HG02763 (cell line): ENCODE measurements at regions not wholly inside any gene's neighbourhood (a gene's known extent, or its start where the extent isn't known, plus 50 kb on each side); places are given as distances from the start of the nearest gene placed in this dataset.

ENCODE experiments used
- ATAC-seq: cut with Tn5 transposase; IDR thresholded peaks from one replicate; pipeline ENCODE4 v1.9.1; 2021; ENCODE audit warnings: mild to moderate bottlenecking, moderate library complexity; ENCODE audit not compliant: unreplicated experiment

DNA sequence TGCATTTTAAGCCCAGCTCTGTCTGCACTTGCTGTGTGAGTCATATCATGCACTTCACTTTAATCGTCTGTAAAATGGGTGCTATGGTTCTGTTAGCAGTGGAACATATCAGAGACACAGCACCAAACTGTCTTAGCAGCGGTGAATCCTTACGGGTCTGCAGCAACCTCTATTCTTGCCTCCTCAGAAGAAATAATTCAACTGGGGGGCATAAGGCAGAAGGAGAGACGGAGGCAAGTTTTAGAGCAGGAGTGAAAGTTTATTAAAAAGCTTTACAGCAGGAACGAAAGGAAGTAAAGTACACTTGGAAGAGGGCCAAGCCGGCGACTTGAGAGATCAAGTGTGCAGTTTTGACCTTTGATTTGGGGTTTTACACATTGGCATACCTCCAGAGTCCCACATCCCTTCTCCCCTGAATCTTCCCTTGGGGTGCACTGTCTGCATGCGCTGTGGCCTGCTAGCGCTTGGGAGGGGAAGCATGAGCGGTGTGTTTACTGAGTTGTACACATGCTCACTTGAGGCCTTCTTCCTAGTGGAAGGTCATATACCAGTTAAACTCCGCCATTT lies 109.8 kb downstream of the DDX1 start:
- no peak for ATAC-seq

DNA sequence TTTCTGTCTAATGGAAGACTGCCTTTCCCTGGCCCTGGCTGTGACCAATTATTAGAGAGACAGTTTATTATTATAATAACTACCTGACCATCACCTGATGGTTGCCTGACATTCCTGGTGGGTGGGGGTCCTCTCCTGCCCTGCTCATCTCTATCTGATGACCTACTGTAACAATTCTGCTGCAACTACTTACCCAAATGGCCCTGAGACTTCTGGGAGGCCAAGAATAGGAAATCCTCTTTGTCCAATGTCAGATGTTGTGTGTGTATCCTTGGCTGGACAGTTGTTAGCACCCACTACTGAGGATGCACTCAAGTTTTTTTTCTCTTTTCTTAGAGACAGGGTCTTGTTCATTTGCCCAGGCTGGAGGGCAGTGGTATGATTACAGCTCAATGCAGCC lies 110.3 kb downstream of the DDX1 start:
- no peak for ATAC-seq

DNA sequence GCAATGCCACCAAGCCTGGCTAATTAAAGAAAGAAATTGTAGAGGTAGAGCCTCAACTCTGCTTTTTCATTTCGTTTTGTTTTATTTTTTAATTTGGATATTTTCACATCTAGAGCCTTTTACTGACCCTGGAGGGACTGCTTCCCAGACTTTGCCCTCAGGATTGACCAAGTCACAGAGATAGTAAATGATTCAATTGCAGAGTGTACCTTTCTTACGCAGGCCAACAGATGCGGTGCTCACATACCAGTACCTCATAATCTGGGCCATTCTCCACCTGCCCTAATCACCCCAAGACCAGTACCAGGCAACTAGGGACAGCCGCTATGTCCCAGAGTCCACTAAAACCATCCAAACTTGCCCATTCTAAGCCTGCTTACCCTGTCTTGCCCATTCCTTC lies 110.8 kb downstream of the DDX1 start:
- ATAC-seq = no peak

DNA sequence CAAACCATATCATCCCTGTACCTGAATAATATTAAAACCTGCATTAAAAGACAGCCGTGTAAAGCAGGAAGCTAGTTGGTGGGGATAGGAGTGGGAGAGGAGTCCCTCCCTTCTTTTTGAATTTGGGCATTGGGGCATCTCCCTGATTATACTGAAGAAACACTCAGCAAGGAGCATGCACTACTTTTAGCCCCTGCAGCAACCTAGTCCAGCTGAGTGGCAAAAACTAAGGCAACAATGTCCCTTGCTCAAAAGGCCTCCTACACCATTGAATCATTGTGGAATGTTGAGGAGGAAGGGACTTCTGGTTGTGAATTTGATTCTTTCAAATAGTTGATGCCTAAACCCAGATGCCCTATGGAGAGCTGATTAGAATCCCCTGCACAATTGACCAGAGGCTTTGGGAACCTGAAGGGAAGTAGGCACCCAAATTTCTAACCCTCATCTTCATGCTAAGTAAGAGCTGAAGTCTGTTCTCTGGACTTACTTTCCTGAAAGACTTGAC lies 111.7 kb downstream of the DDX1 start:
- no peak for ATAC-seq

DNA sequence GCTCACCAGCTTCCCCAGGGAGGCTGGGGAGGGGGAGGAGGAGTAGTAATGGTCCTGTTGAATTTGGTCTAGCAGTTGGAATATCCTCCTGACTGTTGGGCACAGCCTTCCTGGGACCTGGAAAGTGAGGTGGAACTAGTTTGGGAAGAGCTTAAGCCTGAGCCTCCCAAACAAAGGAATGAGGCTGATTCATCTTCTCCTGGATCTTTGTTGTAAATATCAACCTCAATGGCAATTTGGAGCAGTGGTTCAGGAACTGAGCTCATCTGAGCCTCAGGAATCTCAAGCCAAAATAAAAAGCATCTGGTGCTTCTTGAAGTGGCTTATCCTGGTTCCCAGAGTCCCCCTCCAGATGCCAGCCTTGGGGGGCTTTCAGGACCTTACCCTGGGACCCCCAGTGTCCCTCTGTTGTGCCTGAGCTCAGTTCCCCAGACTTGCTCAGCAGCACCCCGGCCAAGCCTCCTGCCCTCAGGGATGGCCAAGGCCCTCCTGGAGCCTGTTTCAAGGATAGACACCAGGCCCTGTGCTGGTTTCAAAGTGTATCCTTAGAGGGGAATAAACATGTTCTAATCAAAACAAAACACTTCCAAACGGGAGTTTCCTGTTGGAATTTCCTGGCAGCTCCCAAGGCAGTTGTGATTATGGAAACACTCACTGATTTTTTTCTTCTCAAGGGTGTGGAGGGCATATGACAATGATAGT lies 112.6 kb downstream of the DDX1 start:
- no peak for ATAC-seq

DNA sequence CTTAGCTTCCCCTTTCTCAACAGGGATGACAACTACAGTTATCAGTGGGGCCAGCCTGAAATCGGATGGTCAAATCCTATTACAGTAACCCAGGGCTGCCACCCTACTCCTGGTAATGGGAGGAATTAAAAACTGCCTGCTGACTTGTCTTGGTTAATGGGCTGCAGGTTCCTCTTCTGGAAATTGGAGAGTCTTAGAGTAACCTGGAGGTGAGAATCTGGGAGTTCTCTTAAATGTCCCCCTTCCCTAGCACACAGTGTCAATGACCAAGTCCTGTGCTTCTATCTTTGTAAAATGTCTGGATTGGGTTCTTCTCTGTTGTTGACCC lies 113.1 kb downstream of the DDX1 start:
- ATAC-seq = no peak

DNA sequence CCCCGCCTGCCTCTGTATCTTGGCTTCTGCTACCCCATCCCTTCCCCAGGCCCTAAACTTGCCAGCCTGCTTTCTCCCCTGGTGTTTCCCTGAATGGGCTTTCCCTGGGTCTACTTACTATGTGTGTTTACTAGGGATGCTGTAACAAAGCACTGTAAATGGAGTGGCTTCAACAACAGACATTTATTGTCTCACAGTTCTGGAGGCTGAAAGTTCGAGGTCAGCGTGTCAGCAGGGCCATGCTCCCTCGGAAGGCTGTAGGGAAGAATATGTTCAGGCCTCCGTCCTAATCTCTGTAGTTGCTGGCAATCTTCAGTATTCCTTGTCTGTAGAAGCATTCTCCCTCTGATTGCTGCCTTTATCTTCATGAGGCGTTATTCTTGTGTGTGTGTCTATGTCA lies 113.6 kb downstream of the DDX1 start:
- no peak for ATAC-seq

DNA sequence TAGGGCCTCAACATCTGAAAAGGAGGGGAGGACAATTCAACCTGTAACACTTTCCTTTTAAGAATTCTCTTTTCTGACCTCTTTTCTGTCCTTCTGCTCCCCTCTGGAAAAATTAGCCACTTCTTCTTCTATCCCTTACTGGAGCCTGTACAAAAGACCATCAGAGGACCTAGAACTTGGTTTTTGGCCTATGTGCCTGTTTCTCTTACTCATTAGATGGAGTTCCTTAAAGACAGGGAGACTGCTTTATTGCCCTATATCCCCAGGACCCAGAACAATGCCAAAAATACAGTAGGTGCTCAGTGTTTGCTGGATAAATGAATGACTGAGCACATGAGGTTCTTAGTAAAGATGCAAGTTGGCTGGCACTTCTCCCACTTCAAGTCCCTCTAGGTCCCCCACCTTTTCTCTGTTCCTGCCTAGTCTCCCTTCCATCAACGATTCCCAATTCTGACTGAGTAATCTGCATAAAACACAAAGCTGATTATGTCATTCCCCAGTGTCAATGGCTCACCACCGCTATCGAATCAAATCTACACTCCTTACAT lies 114.2 kb downstream of the DDX1 start:
- ATAC-seq = no peak

DNA sequence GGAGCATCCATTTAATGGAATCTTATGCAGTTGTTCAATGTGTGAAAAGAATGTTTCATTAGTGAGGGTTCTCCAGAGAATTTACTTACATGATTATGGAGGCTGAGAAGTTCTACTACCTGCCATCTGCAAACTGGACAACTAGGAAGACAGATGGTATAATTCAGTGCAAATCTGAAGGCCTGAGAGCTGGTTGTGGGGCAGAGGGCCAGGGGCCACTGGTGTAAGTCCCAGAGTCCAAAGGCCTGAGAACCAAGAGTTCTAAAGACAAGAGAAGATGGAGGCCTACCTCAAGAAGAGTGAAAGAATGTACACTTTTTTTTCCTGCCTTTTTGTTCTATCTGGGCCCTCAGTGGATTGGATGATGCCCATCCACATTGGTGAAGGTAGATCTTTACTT lies 114.8 kb downstream of the DDX1 start:
- no peak for ATAC-seq

DNA sequence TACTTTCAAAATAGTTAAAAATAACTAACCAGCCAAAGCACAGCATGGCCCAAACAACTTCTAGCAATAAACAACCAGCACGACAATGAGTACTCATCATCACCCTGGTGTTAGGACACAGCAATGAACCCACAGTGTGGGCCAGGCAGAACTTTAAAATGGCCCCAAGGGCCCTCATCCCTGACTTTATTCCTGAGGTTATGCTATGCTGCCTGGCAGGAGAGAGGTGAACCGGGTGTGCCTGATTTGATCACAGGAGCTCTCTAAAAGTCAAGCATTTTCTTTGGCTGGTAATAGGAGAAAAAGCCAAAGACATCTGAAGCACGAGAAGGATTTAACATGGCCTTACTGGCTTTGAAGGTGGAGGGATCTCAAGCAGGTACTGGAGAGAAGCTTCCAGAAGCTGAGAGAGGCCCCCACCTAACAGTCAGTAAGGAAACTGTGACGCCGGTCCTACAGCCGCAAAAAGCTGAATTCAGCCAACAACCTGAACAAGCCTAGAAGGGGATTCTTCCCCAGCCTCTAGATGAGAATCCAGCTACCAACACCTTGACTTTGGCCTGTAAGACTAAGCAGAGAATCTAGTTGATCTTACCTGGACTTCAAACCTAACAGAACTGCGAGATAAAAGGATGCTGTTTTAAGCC lies 115.4 kb downstream of the DDX1 start:
- no peak for ATAC-seq

DNA sequence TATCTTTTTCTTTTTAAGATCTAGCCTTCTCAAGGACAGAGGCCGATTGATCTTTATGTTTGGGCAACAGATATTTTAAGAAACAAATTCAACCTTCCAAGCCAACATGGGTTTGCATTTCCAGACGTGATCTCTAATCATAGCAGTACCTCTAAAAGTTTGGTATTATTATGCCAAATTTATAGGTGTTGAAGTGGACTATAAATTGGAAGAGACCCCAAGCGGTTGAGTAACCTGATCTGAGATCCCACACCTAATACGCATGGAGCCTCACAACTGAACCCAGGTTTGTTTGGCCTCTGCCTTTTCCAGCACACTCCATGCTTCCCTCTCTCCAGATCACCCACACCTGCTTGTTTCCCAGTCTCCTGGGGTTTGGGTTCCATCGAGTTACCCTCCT lies 116.5 kb downstream of the DDX1 start:
- no peak for ATAC-seq

DNA sequence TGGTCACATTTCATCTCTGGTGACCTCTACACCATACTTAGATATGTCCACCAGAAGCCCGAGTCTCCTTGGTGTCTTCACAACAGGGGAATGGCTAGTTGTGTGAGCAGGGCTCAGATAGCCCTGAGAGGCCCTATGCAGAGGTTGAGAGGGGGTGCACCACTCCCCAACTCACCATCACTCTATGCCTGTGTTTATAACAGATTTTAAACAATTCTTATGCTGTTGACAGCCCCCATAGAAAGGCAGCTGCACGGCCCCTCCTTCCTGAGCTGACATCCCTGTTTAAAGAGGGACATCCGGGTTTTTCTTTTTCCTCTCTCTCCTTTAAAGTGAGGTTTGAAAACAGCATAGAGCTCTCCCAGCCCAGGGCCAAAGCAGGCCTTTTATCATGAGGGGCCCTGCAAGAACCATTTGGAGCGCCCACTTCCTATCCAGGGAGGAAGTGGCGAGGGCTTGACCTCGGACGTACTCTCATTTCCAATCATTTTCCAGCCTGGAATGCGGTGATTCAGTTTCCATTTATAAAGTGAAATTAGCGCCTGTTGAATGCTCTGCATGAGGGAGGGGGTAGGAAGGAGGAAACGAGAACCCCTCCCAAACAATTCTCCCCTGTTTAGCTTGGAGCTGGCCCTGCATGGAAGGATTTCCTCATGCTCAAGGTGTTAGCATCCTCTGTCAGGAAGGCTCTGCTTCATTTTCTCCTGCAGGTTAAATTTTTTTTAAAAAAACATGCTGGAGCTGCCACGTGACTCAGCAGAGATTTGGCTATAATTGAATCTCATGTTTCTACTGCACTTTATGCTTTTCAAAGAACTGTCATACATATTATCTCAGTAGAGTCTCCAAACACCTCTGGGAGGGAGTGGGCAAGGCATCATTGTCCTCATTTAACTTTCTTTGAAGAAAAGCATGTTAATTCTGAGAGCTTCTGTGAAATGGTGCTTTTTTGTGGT lies 117.5 kb downstream of the DDX1 start:
- ATAC-seq = no peak

DNA sequence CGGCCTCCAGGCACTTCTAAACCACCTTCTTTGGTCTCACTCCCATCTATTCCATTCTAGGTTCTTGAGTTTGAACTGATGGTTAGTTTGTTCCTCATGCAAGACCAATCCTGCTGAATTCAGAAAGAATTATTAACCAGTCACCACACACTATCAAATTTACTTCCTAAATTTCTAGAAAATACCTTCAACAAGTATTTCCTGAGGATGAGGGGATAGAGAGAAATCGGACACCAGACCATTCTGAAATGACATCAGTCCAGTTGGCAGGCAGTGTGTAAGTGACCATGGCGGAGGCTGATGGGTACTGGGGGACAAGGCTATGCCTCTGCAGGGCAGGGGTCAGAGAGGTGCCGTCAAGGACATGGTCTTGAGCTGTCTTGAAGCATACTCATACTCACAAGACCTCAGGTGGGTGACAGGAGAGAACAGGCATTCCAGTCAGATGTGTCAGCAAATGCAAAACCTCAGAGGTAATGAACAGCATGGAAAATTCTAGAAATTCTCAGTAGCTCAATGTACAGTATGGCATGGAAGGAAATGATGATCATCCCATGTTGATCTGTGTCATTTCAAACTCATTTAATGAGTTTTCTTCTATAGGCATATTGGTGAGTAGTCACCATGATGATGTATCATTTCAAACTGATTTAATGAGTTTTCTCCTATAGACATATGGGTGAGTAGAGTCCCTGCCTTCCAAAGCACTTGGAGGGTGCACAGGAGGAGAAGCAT lies 119.6 kb downstream of the DDX1 start:
- ATAC-seq = no peak

DNA sequence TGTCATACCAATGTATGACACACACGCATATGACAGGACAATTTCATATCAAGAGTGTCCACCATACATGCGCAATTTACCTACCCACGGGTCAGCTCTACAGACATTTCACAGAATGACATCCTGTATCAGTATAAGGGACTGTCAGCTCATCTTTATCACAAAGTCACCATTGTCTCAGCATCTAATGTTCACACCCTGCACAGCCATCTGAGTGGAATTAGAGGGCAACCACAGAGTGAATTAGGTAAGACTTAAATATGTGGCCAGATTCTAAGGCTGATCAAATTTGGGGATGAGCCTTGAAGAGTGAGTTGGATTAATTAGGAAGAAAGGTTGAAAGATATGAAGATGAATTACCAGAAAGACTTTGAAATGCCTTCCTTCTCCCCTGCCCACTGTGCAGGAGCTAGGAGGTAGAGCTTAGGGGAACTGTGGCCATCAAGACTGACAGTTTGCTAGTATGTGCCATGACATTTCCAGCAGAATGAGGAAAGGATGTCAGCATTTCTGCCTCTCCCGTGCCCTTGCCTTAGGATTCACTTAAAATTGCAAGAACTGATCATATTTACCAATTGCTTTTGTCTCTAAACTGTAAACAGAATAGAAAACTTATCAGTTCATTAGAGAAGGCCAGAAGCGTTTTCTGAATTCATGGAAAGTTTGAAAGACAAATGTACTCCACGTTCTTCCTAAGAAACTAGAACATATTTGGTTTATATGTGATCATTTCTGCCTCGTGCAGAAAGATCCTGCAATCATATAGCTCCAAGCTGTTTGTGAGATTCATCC lies 121.1 kb downstream of the DDX1 start:
- no peak for ATAC-seq

DNA sequence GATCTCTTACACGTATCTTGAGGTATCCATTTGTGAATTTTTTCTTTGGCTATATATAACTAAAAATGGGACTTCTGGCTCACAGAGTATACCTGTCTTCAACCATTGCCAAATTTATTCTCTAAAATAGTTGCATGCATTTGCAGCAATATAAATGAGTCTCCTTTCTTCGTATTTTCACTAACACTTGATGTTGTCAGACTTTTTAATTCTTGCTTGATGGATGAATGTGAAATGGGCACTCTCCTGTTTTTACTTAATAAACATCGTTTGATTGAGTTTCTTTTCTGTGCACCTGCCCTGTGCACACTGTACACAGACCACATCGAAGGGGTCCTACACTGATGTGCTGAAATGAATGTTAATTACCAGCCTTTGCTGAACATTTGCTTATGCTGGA lies 121.8 kb downstream of the DDX1 start:
- ATAC-seq = no peak

DNA sequence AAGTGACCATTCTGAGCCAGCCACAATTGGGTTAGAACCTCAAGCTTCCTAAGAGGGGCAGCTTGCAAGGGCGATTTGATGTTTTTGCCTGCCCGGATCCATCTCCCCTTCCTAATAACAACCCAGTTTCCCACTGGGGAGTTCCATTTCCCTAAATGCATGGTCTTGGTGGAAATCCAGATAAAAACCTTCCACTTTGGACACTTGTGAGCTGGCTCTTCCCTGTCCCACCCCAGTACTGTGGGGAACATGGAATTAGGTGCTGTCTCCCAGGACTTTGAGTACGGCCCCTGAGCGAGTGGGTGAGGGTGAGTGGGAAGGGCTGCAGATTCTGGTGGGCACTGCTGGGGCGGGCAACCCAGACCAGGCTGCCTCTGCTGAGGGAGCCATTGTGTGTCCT lies 122.3 kb downstream of the DDX1 start:
- ATAC-seq = no peak

DNA sequence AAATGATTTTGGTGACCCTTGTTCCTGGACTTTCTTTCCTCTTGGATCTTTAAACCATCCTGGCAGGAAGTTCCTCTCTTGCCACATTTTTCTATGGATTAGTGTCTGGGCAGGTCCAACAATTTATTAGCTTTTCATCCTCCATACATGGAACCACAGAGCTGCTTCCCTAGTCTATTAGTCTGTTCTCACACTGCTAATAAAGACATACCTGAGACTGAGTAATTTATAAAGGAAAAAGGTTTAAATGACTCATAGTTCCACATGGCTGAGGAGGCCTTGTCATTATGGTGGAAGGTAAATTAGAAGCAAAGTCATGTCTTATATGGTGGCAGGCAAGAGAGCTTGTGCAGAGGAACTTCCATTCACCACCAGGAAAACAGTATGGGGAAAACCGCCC lies 122.9 kb downstream of the DDX1 start:
- ATAC-seq = no peak

DNA sequence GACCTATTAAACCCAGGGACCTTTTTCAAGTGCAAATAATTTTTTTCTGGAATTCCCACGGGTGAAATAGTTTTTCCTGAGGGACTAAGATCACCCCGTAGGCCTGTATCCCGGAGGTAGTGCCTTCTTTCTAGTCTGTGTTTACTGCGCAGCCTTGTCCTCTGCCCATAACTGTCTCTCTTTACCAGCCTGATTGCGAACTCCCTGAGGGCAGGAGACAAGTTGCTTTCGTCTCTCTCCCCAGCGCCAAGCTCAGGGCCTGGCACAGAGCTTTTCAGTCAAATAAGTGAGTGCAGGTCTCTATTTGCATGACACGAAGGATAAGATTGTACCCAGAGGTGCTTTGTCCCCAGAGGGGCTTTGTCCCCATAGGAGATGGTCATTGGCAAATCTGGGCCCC lies 123.9 kb downstream of the DDX1 start:
- no peak for ATAC-seq

DNA sequence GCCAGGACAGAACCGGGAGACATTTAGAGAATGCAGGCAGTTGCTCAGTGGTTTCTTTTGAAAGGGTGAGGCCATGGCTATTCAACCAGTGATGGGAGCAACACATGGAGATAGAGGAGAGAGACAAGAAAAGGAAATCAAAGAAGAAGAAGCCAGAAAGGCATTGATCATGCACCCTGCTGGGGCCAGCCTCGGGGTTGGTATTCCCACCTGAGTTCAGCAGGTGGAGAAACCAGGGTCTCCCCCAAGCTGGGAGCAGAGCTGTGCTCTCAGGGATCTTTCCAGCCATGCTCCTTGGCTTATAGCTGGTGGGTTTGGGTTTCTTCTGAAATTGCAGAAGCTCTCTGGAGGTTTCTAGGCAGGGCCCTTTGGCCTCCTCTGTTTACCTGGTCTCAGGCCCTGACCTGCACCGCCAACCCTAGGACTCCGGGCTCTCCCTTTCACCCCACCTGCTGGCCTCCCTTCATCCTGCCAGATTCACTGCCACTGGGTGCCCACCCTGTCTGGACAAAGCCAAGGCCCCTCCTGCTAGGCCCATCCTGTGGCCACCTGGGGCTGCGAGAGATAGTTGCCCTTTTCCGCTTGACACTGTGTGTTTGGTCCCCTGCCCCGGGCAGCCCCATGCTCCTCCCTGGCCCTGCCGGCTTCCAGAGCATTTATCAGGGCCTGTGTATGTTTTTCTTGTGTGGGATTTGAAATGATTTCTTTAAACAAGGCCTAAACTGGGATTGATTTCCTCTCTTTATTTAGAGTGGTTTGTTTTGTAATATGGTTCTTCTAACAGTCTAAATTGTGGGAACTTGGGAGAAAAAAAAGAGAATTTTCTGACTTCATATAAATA lies 126.7 kb downstream of the DDX1 start:
- ATAC-seq = no peak
